A204.1 (cell line): ENCODE measurements at regions not wholly inside any gene's neighbourhood (a gene's known extent, or its start where the extent isn't known, plus 50 kb on each side); places are given as distances from the start of the nearest gene placed in this dataset.

Experiments
- FAIRE-seq: peaks from 2 replicates; lab custom pipeline; 2012; peaks lifted over from hg19 to GRCh38; lab: Jason Lieb, UNC

DNA sequence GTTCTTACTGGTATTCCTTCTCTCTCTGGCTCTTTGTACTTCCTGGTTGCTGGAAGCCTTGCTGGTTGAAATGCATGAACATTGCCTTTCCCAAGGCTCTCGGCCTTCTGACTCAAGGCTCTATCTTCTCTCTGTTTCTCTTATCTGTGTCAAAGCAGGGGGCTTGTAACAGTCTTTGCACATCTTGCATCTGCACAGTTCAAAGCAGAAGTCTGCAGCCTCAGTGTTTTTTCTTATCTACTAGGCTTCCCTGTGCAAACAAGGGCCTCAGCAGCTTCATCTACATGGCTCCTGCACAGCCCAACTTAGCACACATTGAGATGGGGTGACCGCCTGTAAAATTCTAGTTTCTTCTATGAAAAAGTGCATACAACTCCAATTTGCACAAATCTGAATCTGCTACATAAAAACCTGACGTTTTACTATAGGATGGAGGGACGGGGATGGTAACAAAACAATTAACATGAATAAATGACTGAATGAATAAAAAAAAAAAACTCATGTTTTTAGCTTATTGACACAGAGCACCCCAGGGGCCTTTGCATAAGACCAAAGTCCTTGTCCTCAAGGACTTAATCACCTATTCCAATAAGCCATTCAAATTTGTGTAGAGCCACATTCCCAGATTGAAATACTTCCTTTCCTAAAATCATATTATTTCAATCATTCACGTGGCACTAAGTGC lies 458.3 kb downstream of the LMO4 start:
- FAIRE-seq: no peak

DNA sequence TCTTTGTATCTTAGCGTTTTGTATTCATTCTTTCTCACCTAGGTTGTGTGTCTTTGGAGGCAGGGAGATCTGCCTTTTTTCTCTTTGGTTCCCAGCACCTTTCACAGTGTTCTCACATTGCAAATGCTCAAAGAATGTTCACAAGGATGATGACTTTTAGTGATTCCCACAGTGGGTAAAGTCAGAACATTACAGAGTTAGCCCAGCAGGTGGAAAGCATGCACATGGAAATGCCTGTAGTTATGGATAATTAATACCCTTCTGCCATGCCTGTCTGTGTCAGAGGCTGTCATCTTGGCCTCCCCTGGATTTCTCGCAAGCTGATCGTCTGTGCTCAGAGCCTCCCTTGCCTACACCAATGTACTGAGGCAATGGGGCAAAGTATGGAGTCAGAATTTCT lies 458.9 kb downstream of the LMO4 start:
- no peak for FAIRE-seq

DNA sequence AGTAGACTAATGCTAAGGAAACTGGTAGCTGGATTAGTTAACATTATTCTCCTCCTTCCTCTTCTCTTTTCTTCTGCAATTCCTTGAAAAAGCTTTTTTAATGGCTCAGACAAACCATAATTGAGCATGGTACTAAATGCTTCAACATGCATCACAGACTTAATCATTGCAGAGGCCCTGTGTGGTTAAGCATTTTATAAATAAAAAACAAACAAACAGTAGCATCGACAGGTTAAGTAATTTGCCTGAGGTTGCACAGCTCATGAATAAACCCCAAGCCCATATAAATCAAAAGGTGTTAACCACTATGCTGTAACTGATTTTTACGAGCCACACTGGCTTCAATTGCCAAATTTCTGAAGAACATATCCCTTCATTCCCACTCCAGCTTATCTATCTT lies 462.1 kb downstream of the LMO4 start:
- no peak for FAIRE-seq

DNA sequence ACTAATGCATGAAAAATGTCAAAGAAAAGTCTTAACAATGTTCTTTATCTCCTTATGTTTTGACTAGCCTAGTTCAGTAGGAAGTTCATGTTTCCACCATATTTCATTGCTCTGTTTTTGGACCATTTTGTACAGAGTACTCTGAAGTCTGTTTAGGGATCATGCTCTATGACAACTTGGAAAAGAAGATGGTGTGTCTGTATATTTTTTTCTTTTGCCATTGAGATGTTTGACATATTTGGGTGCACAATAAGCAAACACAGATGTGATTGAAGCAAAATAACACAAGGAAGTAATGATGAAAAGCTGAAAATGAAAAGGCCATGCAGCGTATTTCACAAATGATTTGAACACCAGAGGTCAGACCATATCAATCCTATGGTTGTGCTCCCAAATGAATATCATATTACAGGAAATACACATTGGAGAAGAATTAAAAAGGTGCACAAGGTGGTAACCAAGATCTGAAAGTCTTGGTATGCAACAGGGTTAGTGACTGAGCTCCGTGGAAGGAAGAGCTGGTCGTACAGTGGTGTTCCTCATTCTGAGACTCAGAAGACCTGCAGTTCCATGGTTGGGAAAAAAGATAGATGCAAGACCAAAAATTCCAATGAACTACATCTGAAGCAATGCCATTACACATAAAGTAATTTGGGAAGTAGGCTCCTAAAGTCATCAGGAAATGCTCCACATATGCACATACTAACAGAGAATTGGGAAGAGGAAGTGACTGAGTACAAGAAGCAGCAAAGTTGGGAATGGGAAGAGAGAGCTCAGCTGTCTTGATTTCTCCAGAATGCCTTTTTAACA lies 463.5 kb downstream of the LMO4 start:
- no peak for FAIRE-seq

DNA sequence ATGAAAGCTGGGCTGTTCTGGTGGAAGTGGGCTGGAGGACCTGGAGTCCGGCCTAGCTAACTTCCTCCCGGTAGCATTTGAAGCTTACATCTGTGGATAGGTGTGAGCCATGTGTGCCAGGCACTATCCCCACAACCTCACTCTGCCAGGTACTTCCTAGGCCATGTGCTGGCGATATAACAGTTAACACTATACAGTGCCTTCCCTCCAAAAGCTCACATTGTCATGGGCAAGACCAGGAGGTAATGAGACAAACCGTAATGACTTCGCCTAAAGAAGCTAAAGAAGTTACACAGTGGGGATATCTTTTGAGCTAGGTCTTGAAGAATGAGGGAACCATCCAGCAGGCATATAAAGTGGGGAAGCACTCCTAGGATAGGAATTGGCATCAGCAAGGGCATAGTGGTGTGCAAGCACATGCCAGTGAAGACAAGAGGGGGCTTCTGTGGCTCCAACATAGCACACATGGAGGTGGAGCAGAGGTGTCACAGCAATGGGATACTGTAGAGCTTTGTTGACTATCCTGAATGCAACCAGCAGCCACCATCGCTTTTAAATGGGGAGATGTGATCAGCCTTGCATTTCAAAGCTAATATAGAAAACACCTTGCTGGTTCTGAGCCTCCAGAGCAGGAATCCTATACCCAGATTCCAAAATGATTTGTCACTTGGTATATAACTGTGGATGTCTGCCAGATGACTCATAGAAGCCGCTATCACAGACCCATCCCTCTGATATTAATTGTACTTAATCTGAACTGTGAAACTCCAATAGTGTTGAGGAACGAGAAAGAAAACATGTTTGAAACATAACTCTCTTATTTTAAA lies 466.3 kb downstream of the LMO4 start:
- FAIRE-seq: no peak

DNA sequence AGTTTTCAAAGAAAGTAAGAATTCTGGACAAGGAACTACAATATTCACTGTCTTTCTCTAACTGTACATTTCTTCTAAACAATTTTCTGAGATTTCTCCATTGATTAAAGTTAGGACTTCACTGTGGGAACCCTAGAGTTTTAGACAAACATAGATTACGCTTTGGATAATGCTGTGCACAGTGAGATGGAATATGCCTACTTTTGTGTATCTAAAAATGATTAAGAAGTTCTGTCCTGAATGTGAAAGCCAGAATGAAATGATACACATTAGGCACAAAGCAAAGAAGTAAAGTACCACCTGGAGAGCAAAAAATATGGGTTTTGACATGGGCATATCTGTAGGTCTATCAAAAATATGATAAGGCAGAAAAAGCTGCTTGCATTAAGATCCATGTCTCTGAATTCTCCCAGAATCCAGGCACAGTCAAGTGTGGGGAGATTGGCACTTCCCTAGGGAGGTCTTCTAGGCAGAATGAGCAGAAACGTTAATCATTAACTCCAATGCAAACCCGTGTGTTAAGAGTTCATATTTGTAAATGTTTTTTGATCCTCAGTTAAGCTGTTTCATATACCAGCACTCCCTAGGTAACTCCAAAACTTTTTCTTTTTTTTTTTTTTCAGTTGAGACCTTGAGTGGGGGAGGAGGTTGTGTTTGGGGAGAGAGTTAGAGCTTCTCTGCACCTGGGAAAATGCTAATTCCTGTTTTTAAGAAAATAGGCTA lies 467.1 kb downstream of the LMO4 start:
- no peak for FAIRE-seq

DNA sequence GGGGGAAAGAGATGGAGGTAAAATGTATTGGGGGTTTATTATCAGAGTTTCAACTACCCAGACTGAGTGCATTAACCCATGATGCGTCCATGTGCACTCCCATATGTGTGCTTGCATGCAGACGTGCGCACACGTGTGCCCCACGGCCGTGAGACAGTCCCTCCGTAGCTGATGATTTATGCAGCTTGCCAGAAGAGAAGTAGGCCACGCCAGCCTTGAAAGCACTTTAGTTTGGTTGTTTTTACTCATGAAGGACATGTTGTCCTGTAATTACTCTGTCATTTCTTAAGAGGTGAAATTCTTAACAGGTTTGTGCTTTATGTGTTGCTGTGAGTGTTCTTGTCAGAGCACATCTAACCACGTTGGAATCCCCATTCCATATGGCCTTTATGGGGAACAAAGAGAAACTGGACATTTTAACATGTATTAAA lies 467.8 kb downstream of the LMO4 start:
- FAIRE-seq: no peak

DNA sequence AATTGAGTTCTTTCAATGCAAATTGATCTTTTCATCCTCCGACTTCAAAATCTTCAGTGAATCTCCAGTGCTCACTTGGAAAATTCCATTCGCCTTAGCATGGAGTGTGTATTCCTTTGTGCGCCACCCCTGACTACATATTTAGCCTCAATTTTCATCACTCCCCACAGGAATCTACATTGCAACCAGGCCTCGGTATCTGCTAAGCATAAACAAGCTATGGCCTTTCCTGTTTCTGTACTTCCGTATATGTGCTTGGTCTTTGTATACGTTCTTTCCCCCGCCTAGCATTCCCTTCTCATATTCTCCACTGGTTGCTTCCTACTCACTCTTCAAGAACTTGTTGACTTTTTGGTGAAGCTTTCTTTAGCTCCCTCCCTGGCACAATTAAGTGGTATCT lies 470.8 kb downstream of the LMO4 start:
- no peak for FAIRE-seq

DNA sequence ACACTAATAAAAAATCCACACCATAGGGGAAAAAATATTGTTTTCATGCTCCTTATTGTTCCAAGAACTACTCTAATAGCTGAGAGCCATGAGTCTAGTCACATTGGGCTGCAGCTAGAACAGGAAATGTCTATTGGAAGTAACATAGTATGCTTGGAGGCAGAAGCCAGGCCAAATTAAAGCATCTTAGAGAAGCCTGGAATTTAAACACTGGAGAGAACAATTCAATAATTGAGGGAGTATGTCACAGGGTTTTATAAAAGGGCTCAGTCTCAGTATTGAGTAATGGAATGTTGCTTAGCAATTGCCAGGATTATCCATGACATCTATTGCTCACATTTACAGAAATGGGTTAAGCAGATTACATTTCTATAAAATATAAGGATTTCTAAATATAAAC lies 471.3 kb downstream of the LMO4 start:
- no peak for FAIRE-seq

DNA sequence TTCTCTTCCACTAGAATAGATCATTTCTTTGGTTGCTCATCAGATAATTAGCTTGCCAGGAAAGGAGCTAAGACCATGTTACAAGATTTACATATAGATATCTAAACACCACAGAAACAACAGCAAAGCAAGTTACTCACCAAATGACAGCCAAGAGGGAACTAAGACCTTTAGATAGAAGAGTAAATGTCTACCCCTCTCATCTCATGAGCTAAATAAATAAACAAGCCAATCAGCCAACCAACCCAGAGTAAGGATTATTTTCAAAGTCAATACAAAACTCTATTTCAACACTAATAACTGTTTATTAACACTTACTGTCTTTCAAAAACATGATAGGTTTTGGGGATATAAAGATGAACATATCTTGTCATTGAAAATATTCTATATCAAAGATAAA lies 474.7 kb downstream of the LMO4 start:
- FAIRE-seq: no peak

DNA sequence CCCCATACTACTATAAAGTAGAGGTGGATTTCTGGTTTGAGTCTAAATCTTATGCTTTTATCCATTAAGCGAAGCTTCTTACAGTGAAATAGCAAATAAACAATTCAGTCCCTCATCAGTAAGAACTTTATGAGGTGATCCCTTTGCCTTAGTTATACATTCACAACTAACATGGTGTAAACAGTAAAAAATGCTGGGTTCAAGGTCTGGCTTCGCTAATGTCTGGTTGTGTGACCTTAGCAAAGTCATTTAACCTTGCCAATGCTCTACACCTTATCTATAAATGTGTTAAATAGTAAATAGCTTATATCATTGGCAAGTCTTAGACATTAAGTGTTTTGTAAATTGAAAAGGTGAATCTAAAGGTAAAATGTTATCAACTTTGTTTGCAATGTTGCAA lies 475.4 kb downstream of the LMO4 start:
- FAIRE-seq: no peak

DNA sequence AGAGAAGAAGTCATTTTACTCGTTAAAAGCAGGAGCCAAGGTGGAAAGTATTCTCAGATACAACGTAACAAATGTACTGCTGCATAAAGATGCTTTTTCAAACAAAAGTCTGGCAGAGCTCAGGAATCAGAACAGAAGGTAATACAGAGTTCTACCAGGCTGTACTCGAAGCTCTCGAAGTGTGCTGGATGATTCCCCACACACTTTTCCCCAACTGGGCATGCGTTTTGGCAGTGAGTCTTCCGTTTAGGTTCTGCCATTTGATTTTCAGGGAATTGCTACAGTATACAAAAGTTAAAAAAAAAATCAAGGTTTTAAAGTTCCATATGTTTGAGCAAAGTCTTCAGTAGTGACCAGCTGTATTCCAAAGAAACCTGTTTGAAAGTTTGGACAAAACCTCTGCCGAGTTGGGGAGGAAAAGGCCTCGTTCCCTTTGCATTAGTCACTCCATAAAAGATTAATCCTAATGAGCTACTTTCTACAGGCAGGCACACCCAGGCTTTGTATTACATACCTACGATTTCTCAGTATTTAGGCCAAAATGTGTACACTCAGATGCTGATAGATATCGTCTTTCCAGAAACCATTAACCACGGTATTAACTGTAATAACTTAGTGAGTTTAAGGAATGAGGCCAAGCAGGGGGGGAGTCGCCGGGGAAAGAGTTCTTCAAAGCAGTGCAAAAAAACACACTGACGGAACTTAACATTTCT lies 477.1 kb downstream of the LMO4 start:
- no peak for FAIRE-seq

DNA sequence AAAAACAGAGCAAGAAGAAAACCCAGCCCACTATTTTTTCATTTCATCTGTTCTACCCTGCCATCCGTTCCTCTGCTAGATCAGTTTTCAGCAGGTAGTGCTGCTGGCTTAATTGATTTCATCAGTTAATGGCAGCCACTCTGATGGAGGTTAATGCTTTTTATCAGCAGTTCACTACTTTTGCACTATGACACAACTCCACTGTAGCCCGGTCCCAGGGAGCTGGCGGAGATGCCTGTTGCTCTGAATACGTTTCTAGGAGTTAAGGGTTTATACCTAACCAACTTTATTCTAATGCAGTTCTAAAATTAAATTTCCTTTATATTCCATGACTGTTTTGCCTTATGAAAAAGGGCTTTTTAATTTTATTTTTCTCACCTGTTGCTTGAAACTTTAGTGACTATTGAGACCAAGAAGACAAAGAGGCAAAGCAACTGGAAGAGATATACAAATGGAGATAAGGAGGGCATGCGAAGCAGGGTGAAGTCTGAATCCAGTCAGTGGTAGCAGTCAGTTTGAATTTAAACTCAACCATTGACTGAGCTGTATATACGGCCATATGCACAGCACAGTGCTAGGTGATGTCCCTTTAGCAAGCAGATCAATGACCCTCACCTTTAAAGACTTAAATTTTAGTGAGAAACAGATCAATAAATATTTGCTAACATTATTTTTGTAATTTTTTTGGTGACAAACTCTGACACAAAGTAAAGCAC lies 477.9 kb downstream of the LMO4 start:
- FAIRE-seq: no peak

DNA sequence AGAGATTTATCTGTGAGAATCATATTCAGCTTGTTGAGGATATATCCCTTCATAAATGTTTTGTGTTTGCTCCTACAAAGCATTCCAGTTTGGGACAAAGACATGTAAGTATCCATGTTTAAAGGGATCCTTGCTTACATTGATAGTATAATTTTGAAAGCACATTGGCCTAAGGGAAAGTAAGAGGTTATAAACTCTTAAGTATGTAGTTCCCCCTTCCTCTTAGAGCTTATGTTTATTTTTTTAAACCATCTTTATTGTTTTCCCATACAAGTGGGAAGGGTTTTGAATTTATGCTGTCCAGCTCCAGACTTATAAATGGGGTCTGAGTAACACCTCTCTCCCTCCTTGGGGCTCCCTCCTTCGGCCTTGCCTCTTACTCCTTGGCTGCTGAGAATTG lies 481.5 kb downstream of the LMO4 start:
- FAIRE-seq: no peak

DNA sequence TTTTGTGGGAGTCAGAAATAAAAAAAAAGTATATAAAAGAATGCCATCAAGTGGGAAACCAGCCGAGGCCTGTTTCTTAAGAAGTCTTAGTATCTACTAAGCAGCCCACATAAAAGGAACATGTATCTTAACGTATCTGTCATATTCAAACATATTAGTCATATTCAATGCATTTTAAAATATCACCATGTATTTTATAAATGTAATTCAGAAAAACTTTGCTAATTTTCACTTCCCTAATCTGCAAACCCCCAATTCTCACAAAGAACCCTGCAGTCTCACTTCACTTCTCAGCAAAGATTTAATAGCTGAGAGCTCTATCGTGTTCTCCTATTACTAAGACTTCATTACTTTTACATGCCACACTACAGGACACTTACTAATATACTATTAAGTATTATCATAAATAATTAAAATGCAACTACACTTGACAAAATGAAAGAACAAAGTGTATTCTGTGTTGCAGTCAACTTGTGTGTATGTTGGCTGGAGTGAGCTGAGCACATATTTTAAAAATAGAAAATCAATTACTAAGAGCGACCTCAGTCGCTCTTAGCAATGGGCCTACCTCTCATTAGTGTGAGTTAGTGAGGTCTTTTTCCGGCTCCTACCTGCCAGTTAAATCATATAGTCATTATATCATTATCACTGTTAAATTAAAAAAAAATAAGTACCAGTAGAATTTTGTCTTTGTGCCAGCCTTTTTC lies 484.3 kb downstream of the LMO4 start:
- no peak for FAIRE-seq

DNA sequence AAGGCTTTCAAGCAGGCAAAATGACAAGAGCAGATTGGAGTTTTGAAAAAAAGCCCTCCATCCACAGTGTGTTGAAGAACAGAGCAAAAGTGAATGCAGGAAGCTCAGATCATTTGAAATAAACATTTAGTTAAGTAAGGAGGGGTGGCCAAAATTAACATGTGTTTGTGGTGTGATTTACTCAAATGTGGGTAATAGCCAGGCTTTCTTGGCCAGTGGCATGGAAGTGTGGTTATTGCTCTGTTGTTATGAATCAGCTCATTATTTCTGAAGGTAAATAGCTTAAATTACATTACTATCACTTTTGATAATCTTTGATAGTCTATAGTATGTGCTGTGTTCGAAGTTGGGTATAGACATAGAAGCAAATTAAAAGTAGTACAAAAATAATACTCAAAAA lies 485.9 kb downstream of the LMO4 start:
- no peak for FAIRE-seq

DNA sequence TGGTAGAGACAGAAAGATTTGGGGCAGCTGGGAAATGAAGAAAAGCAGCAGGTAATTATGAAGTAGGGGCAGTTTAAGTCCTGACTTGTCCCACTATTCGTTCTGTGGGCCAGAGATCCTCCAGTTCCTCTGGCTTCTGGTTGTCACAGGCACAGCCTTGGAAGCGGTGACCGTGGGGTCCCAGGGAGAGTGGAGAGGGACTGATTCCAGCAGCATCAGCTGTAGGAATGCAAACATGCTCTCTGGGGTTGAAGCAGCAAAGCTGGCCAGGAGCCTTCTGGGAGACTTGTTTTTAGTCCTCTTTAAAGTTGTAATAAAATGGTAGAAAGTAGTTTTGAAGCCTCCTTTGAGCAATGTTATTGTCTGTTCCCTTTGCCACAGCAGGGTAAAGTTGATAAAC lies 488.0 kb downstream of the LMO4 start:
- FAIRE-seq: no peak

DNA sequence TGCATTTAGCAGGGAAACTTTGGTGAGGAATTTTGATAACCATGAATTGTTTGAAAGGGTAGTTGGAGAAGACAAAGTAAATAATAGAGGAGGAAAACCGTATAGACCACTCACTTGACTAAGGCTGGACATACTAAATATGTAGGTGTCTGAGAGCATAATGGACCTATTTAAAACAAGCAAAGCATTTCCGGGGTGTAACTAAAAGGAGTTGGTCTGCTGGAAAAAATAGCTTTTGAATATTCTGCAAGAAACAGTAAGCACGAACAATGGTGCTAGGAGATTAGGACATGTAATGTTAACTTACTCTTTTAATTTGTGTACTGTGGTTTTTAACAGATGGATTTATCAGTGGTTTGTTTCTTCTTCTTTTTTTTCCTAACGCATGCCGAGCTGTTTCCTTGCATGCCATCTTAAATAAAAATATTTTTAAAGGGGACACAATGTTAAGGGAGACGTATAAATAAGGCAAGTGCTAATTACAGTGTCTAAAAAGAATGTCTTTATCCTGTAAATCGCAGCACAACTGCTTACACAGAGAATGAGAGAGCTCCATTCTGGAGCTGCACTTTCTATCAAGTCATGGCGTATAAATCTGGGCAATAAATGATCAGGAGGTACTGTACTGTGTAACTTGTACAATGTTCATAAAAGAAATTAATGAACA lies 492.1 kb downstream of the LMO4 start:
- no peak for FAIRE-seq

DNA sequence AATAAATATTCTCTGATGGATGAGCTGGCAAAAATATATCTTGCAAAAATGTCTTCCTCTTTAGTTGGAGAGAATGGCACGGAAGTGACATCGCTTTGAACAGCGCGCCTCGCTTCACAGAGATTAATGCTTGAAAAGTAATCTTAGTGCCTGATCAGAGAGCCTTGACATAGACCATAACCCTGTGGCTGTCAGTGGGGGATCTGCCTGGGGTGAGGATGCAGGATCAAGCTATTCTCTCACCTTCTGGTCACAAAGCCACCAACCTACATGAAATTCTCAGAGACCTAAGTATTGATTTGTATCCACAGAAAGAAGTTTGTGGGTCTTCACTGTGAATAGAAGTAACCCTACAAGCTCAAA lies 492.6 kb downstream of the LMO4 start:
- no peak for FAIRE-seq

DNA sequence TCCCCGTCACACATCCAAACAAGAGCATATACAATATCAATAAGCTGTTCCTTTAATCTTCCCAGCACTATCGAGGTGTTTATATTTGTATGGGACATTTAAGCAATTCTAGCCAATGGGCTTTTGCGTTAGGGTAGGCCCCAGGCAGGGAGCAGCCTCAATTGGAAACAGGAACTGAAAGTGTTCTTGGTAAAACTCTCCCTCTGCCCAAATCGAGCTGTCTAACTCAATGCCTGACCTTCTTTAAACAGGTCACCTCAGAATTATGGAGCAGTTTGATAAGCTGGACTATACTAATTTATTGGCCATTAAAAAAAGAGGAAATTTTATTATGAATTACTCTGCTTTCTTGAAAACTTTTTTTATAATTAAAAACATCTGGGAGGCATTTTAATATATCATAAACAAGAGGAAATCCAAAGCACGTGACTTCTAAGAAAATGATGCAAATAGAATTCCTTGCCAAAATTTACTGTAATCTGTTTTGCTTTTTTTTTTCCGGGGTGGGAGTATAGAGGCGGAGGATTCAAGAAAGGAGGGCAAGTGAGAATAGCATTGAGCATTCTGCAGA lies 498.1 kb downstream of the LMO4 start:
- no peak for FAIRE-seq
